H9 (cell line): ENCODE measurements at regions not wholly inside any gene's neighbourhood (a gene's known extent, or its start where the extent isn't known, plus 50 kb on each side); places are given as distances from the start of the nearest gene placed in this dataset.

Experiments used
- DNase-seq: peaks from one replicate; pipeline ENCODE4 v3.0.0-alpha.2; 2017
- H2AFZ ChIP-seq: one replicate; pipeline ENCODE4 v1.6.1; 2013; ENCODE audit warnings: mild to moderate bottlenecking, low read length, control low read depth, moderate library complexity
- H2AK5ac ChIP-seq: 2 replicates; pipeline ENCODE4 v1.6.1; 2013; ENCODE audit warnings: low read length, control low read depth, mixed read lengths; ENCODE audit not compliant: insufficient read length
- H2BK120ac ChIP-seq: one replicate; pipeline ENCODE4 v1.6.1; 2013; ENCODE audit warnings: low read depth, mild to moderate bottlenecking, low read length, control low read depth, inconsistent platforms; ENCODE audit not compliant: poor library complexity, severe bottlenecking
- H2BK12ac ChIP-seq: 2 replicates; pipeline ENCODE4 v1.6.1; 2013; ENCODE audit warnings: low read length, control low read depth, mixed read lengths, low read depth; ENCODE audit not compliant: insufficient read length
- H2BK15ac ChIP-seq: 2 replicates; pipeline ENCODE4 v1.6.1; 2013; ENCODE audit warnings: low read depth, low read length, control low read depth
- H2BK20ac ChIP-seq: one replicate; pipeline ENCODE4 v1.6.1; 2013; ENCODE audit warnings: low read depth, mild to moderate bottlenecking, low read length, control low read depth, inconsistent platforms; ENCODE audit not compliant: poor library complexity, severe bottlenecking
- H2BK5ac ChIP-seq: 2 replicates; pipeline ENCODE4 v1.6.1; 2013; ENCODE audit warnings: low read length, control low read depth, mixed read lengths; ENCODE audit not compliant: insufficient read length
- H3K14ac ChIP-seq: 2 replicates; pipeline ENCODE4 v1.6.1; 2013; ENCODE audit warnings: low read length, control low read depth; ENCODE audit not compliant: insufficient read depth
- H3K18ac ChIP-seq: 2 replicates; pipeline ENCODE4 v1.6.1; 2013; ENCODE audit warnings: low read depth, mild to moderate bottlenecking, mixed read lengths, low read length, control low read depth; ENCODE audit not compliant: insufficient read length
- H3K23ac ChIP-seq: 2 replicates; pipeline ENCODE4 v1.6.1; 2013; ENCODE audit warnings: low read length, control low read depth, mixed read lengths, low read depth; ENCODE audit not compliant: insufficient read length
- H3K23me2 ChIP-seq: 2 replicates; pipeline ENCODE4 v1.6.1; 2013; ENCODE audit warnings: low read depth, mild to moderate bottlenecking, mixed read lengths, low read length, control low read depth; ENCODE audit not compliant: insufficient read length, poor library complexity, severe bottlenecking
- H3K27ac ChIP-seq: 2 replicates; pipeline ENCODE4 v1.5.1; 2013; ENCODE audit warnings: low read length, control low read depth, mixed read lengths, low read depth; ENCODE audit not compliant: insufficient read length
- H3K27me3 ChIP-seq: 2 replicates; pipeline ENCODE4 v1.6.1; 2013; ENCODE audit warnings: low read length, control low read depth, inconsistent platforms; ENCODE audit not compliant: insufficient read depth
- H3K4ac ChIP-seq: 2 replicates; pipeline ENCODE4 v1.6.1; 2013; ENCODE audit warnings: low read depth, mild to moderate bottlenecking, control low read depth, inconsistent platforms, low read length, moderate library complexity
- H3K4me1 ChIP-seq: 2 replicates; pipeline ENCODE4 v1.6.1; 2013; ENCODE audit warnings: low read length, control low read depth, inconsistent platforms; ENCODE audit not compliant: insufficient read depth
- H3K4me2 ChIP-seq: 2 replicates; pipeline ENCODE4 v1.6.1; 2013; ENCODE audit warnings: low read length, control low read depth, mixed read lengths; ENCODE audit not compliant: insufficient read length, insufficient read depth
- H3K56ac ChIP-seq: 2 replicates; pipeline ENCODE4 v1.6.1; 2013; ENCODE audit warnings: low read depth, mild to moderate bottlenecking, mixed read lengths, low read length, control low read depth; ENCODE audit not compliant: insufficient read length
- H3K79me1 ChIP-seq: 2 replicates; pipeline ENCODE4 v1.6.1; 2013; ENCODE audit warnings: low read depth, mild to moderate bottlenecking, moderate library complexity, low read length, control low read depth, inconsistent platforms; ENCODE audit not compliant: insufficient read depth, poor library complexity, severe bottlenecking
- H3K79me2 ChIP-seq: 2 replicates; pipeline ENCODE4 v1.6.1; 2013; ENCODE audit warnings: low read length, control low read depth, inconsistent platforms; ENCODE audit not compliant: insufficient read depth
- H3K9ac ChIP-seq: 2 replicates; pipeline ENCODE4 v1.6.1; 2013; ENCODE audit warnings: low read length, control low read depth, mixed read lengths; ENCODE audit not compliant: insufficient read length; ENCODE audit errors: extremely low read depth
- H3K9me3 ChIP-seq: one replicate; pipeline ENCODE4 v1.6.1; 2013; ENCODE audit warnings: low read depth, low read length, inconsistent platforms; ENCODE audit not compliant: control insufficient read depth
- H3T11ph ChIP-seq: one replicate; pipeline ENCODE4 v1.6.1; 2013; ENCODE audit warnings: mild to moderate bottlenecking, low read length, control low read depth, inconsistent platforms
- H4K20me1 ChIP-seq: one replicate; pipeline ENCODE4 v1.6.1; 2013; ENCODE audit not compliant: control insufficient read depth, insufficient read length, insufficient read depth
- H4K5ac ChIP-seq: 2 replicates; pipeline ENCODE4 v1.6.1; 2013; ENCODE audit warnings: low read depth, mild to moderate bottlenecking, mixed read lengths, low read length, control low read depth; ENCODE audit not compliant: insufficient read length
- H4K8ac ChIP-seq: replicated peaks from 2 replicates; pipeline ENCODE4 v1.6.1; 2013; ENCODE audit warnings: low read length, control low read depth, mixed read lengths, low read depth; ENCODE audit not compliant: insufficient read length
- H4K91ac ChIP-seq: 2 replicates; pipeline ENCODE4 v1.6.1; 2013; ENCODE audit warnings: low read depth, mild to moderate bottlenecking, moderate library complexity, mixed read lengths, low read length, control low read depth; ENCODE audit not compliant: insufficient read length
- H3K27ac Mint-ChIP-seq, 3 experiments: 2 replicates in 2 of 3; 3 replicates in 1 of 3; pipeline ENCODE4 v1.8.0; 2020 to 2021; ENCODE audit warnings: mixed read lengths in 3 of 3, mild to moderate bottlenecking in 1 of 3, moderate library complexity in 1 of 3
- H3K27me3 Mint-ChIP-seq: 2 replicates; pipeline ENCODE4 v1.8.0; 2021; ENCODE audit warnings: low read depth, mild to moderate bottlenecking, moderate library complexity, mixed read lengths
- H3K36me3 Mint-ChIP-seq, 3 experiments: 2 replicates in 2 of 3; 3 replicates in 1 of 3; pipeline ENCODE4 v1.8.0; 2020 to 2021; ENCODE audit warnings: low read depth in 3 of 3, mixed read lengths in 3 of 3; ENCODE audit not compliant: insufficient read depth in 1 of 3
- H3K4me1 Mint-ChIP-seq, 2 experiments: 2 replicates each; pipeline ENCODE4 v1.8.0; 2020; ENCODE audit warnings: mixed read lengths in 2 of 2
- H3K4me3 Mint-ChIP-seq, 2 experiments: 2 replicates in 1 of 2; 3 replicates in 1 of 2; pipeline ENCODE4 v1.8.0; 2020 to 2021; ENCODE audit warnings: mild to moderate bottlenecking in 2 of 2, mixed read lengths in 2 of 2, moderate library complexity in 1 of 2
- H3K9me3 Mint-ChIP-seq, 2 experiments: 2 replicates in 1 of 2; 3 replicates in 1 of 2; pipeline ENCODE4 v1.8.0; 2020; ENCODE audit warnings: mild to moderate bottlenecking in 2 of 2, mixed read lengths in 2 of 2, moderate library complexity in 1 of 2
- WGBS: extraction: QIAGEN DNeasy Blood & Tissue Kit; methylation state at CpG from one replicate; pipeline ENCODE4 v1.1.7; 2013; ENCODE audit warnings: missing lambda C conversion rate, low lambda C conversion rate, mixed read lengths; ENCODE audit not compliant: insufficient read length; ENCODE audit errors: extremely low coverage; 5-methylcytosine and 5-hydroxymethylcytosine counted together
- TF ChIP-seq, protein P1 (sequence below): fragments of 200-600 bp; sonication (generic); conservative IDR thresholded peaks from 3 replicates; pipeline ENCODE4 v1.8.0; 2021; ENCODE audit warnings: antibody characterized with exemption, mild to moderate bottlenecking

DNA sequence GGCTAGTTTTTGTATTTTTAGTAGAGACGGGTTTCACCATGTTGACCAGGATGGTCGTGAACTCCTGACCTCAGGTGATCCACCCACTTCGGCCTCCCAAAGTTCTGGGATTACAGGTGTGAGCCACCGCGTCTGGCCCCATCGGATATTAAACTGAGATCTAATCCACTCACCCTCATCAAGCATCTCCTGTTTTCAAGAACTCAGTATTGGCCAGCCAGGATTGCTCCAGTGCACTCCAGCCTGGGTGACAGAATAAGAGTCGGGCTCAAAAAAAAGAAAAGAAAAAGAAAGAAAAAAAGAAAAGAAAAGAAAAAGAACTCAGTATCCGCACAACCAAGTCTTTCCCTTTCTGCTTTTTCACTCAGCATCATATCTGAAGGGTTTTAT is 167.6 kb downstream of the OR13H1 start:
- no peak overlapping the region for H3K27ac ChIP-seq
- H2AK5ac ChIP-seq, result no peak overlapping the region
- WGBS, result no CpG with 5 or more reads among the region's 8 CpGs
- no peak overlapping the region for H2BK12ac ChIP-seq
- H3K9me3 ChIP-seq, result peaks cover 35% of the 10 kb centered on the region
- no peak overlapping the region for H3T11ph ChIP-seq
- no peak overlapping the region for H4K8ac ChIP-seq
- DNase-seq, result no peak
- no peaks in the 10 kb centered on the region; the same call in 1 of the 2 replicates for H3K27me3 Mint-ChIP-seq
- peaks cover 94 to 98% (median 94%) of the 10 kb centered on the region in 3 experiments for H3K36me3 Mint-ChIP-seq
- no peak overlapping the region for H3K14ac ChIP-seq
- H3K4ac ChIP-seq, result no peak overlapping the region
- H3K79me2 ChIP-seq, result no peaks in the 10 kb centered on the region
- H3K9me3 Mint-ChIP-seq, result peaks cover 62 to 75% of the 10 kb centered on the region in 2 experiments
- H3K27ac Mint-ChIP-seq, result no peak overlapping the region
- H3K23ac ChIP-seq, result no peak overlapping the region
- no peak overlapping the region for H3K18ac ChIP-seq
- no peak overlapping the region for H3K56ac ChIP-seq
- H3K27me3 ChIP-seq, result no peaks in the 10 kb centered on the region
- no peak overlapping the region for H3K9ac ChIP-seq
- H4K20me1 ChIP-seq, result no peaks in the 10 kb centered on the region
- TF ChIP-seq, protein P1, sequence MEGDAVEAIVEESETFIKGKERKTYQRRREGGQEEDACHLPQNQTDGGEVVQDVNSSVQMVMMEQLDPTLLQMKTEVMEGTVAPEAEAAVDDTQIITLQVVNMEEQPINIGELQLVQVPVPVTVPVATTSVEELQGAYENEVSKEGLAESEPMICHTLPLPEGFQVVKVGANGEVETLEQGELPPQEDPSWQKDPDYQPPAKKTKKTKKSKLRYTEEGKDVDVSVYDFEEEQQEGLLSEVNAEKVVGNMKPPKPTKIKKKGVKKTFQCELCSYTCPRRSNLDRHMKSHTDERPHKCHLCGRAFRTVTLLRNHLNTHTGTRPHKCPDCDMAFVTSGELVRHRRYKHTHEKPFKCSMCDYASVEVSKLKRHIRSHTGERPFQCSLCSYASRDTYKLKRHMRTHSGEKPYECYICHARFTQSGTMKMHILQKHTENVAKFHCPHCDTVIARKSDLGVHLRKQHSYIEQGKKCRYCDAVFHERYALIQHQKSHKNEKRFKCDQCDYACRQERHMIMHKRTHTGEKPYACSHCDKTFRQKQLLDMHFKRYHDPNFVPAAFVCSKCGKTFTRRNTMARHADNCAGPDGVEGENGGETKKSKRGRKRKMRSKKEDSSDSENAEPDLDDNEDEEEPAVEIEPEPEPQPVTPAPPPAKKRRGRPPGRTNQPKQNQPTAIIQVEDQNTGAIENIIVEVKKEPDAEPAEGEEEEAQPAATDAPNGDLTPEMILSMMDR, result no peak
- peaks cover 0 to 5% of the 10 kb centered on the region in 2 experiments; a peak in 2 of 4 replicates for H3K4me1 Mint-ChIP-seq
- H4K5ac ChIP-seq, result no peak overlapping the region
- no peak overlapping the region for H2BK120ac ChIP-seq
- no peaks in the 10 kb centered on the region for H3K23me2 ChIP-seq
- H2BK20ac ChIP-seq, result no peak overlapping the region
- no peak overlapping the region for H3K4me2 ChIP-seq
- no peak overlapping the region for H4K91ac ChIP-seq
- H3K4me3 Mint-ChIP-seq, result no peak overlapping the region
- H2BK15ac ChIP-seq, result no peak overlapping the region
- H2AFZ ChIP-seq, result no peak overlapping the region
- H3K79me1 ChIP-seq, result no peaks in the 10 kb centered on the region
- H2BK5ac ChIP-seq, result no peak overlapping the region
- H3K4me1 ChIP-seq, result no peaks in the 10 kb centered on the region
